H1 (cell line): ENCODE measurements at regions not wholly inside any gene's neighbourhood (a gene's known extent, or its start where the extent isn't known, plus 50 kb on each side); places are given as distances from the start of the nearest gene placed in this dataset.

Source experiments
- RAD21 ChIP-seq, 2 experiments: IDR thresholded peaks in 1 of 2; conservative IDR thresholded peaks in 1 of 2; 2 replicates each; pipeline ENCODE4 v1.6.1; 2011; ENCODE audit warnings: low read depth in 2 of 2, low read length in 2 of 2, improper control_type of control experiment in 1 of 2, inconsistent platforms in 1 of 2, mild to moderate bottlenecking in 1 of 2, moderate library complexity in 1 of 2

DNA sequence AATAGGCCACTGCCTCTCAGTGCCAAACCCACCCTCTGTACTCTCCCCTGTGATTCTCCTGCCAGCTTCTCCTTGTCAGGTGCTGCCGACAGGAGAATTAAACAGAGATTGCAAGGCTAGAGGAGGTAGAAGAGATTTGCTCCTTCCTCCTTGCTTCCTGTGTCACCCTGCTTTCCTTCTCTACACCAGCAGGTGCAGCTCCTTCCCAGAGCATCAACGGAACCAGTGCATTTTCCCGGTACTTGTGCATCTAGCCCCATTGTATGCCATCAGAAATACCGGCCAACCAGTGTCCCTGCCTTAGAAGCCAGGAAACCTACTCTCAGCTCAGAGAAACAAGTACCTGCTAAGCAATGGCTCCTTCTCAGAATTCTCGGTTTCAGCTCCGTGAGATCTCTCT is 253.2 kb downstream of the SUCLA2 start (continued):
- peak in 1 of 2 experiments; percentile 38; a peak in 2 of 4 replicates for TF ChIP-seq RAD21 (IDR thresholded peaks at IDR 0.05 in 1 of 2, conservative IDR thresholded peaks at IDR 0.05 in 1 of 2; ENCODE audit: low read depth in 2 of 2, low read length in 2 of 2)
- TF ChIP-seq, all 59 proteins: peak for 2
